ENCODE measurements at regions not wholly inside any gene's neighbourhood (a gene's known extent, or its start where the extent isn't known, plus 50 kb on each side); places are given as distances from the start of the nearest gene placed in this dataset.
"Not testable (repeated sequence)": the region's sequence is repeated elsewhere in the genome, so short reads cannot be mapped to it uniquely, and the experiment has no call there.

GRCh38 chr2:44087036-44087713 lies 81.5 kb upstream of the PPM1B start:
- peak; percentile 96 for DNase-seq

DNA sequence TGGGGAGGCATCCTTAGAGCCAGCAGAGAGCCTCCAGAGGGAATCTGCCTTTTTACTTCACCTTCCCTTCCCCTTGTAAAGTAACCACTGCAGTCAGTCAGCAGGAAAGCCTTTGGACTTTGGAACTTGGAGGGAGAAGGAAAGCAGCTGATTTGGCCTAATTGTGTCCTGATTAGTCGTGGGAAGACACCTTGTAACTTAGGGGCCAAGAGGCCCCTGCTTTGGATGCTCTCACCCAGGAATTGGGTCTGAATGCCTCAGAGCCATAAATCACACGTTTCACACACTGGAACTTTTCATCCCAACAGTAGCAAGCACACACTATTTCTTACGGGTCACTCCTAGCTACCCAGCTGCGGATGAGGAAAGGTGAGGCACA lies 81.0 kb upstream of the PPM1B start:
- DNase-seq: no peak

GRCh38 chr2:44092519-44092918 lies 76.2 kb upstream of the PPM1B start:
- DNase-seq: not testable (repeated sequence)

- DNase-seq: no peak
Measured at GRCh38 chr2:44093970-44094369, 74.7 kb upstream of the PPM1B start.

GRCh38 chr2:44097322-44097907 lies 71.3 kb upstream of the PPM1B start:
- peak; percentile 42 for DNase-seq

- DNase-seq: no peak
Measured at GRCh38 chr2:44098050-44098449, 70.6 kb upstream of the PPM1B start.

GRCh38 chr2:44098891-44099290 lies 69.8 kb upstream of the PPM1B start:
- no peak for DNase-seq

GRCh38 chr2:44100351-44100750 lies 68.3 kb upstream of the PPM1B start:
- no peak for DNase-seq

GRCh38 chr2:44101246-44101645 lies 67.4 kb upstream of the PPM1B start:
- DNase-seq: no peak

DNA sequence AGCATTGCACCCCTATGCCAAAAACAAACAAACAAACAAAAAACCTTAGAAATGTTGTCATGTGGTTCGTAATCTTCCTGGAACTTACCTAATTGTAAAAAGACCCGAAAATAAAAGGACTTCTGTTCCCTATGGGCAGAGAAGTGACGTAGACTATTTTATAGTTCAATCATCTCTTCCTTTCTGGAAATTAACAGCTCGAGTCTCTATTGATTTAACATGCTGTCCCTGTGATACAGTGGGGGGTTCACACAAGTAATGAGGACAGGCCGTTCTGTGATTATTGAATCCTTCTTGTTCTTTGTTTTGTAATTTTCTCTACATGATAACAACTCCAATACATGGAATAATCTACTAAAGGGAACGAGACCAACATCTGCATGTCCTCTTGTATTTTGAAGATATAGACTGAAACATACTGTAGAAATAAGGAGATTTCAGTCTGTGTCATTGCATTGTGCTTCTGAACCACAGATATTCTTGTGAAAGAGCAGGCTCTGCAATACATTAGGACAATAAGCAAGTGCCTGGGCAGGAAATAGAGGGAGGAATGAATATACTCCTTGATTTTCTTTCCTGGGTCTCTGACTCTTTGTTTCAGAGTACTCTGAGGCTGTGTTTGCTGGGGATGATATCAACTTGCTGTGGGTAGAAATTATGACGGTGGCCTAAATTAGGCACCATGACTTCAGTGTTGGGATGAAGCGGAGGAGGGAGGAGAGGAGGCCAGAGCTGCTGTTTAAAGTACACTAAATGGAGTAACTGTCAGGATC lies 65.7 kb upstream of the PPM1B start:
- DNase-seq: peak; percentile 29

- DNase-seq: no peak
Measured at GRCh38 chr2:44103639-44104038, 65.0 kb upstream of the PPM1B start.

GRCh38 chr2:44104855-44105271 lies 63.8 kb upstream of the PPM1B start:
- DNase-seq: no peak

DNA sequence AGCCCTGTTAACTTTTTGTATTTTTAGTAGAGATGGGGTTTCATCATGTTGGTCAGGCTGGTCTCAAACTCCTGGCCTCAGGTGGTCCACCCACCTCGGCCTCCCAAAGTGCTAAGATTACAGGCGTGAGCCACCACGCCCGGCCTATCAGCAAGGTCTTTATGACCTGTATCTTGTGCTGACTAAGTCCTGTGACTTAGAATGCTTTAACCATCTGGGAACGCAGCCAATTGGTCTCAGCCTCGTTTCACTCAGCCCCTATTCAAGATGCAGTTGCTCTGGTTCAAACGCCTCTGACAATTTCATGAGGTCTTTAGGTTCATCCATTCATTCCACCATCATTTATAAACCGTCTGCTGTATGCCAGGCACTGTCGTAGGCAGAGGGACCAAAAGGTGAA lies 62.2 kb upstream of the PPM1B start:
- DNase-seq: not testable (repeated sequence)

DNA sequence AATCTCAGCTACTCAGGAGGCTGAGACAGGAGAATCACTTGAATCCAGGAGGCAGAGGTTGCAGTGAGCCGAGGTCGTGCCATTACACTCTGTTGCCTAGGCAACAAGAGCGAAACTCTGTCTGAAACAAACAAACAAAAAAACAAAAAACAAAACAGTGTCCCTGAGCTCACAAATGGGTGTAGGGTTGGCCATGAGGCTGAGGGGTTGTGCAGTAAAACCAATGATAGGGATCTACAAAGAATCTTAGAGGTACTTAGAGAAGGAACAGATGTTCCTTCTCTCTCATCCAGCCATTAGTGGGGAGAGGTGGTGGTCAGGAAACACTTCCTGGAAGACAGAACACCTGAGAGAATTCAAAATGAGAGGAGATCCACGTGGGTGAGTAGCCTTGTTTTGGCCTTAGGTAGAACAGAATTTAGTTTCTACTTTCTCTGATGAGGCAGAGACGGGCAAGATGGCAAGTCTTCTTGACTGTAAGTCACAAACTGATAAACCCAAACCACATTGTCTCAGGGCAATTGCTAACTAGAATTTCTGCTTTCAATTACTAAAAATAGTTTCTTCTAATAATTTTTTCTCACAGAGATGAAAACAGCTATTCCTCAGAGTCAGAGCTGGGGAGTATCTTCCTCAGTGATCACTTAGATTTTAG lies 61.5 kb upstream of the PPM1B start:
- DNase-seq: no peak

DNA sequence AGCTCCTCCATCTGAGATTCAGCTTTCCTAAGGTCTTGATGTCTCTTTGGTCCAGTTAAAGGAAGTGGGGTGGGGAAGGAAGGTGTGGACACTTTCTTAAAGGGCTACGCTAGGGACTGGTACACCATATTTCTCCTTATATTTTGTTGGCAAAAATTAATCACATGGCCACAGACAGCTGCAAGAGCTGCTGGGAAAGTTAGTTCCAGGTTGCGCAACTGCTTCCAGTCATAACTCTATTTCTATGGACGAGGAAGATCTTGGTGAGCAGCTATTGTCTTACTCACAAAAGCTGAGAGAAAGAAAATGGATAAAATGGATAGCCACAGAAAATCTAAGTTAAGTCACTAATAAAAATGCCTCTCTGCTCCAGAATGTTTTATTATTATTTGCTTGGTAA lies 60.7 kb upstream of the PPM1B start:
- no peak for DNase-seq

DNA sequence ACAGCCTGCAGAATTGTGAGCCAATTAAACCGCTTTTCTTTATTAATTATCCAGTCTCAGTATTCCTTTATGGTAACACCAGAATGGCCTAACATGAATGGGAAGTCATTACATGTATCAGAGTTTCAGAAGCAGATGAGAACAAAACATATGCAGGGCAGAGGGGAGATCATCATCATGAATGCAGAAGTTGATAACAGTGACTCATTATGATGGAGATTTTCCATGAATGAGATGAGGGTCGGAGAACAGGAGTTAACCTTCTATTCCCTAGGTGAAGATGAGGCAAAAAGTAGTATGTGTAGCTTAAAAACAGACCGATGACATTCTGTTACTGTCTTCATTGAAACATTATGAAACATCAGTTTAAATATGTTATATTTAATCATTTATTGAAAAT lies 59.5 kb upstream of the PPM1B start:
- DNase-seq: no peak

DNA sequence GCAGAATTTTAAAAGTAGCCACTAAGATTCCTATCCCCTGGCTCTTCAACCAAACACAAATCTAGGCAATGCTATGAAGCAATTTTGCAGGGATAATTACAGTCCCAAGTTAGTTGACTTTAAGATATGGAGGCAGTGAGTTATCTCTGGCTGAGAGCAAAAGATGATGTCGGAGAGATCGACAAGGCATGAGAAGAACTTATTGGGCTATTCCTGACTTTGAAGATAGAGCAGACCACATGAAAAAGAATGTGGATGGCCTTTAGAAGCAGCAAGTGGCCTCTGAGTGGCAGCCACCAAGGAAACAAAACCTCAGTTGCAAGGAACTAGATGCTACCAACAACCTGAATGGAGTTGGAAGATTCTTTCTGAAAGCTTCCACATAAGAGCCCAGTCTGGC lies 58.2 kb upstream of the PPM1B start:
- no peak for DNase-seq

- DNase-seq: no peak
Measured at GRCh38 chr2:44112096-44112495, 56.6 kb upstream of the PPM1B start.

DNA sequence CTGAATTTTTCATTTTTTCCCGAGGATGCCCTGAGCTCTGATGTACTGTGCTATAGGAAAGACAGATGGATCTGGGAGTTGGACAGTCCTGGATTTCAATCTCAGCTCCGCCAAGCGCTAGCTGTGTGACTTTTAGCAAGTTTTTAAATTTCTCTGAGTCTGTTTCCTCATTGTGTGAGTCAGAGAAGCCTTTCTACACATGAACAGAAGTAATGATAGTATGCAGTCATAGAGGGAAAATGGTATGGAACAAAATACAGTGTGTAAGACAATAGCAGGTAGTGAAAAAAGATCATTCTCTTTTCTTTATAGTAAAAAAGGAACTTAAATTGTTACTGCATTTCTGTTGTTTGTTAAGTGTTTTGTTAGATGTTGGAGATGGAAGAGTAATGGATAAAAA lies 52.4 kb upstream of the PPM1B start:
- DNase-seq: no peak

DNA sequence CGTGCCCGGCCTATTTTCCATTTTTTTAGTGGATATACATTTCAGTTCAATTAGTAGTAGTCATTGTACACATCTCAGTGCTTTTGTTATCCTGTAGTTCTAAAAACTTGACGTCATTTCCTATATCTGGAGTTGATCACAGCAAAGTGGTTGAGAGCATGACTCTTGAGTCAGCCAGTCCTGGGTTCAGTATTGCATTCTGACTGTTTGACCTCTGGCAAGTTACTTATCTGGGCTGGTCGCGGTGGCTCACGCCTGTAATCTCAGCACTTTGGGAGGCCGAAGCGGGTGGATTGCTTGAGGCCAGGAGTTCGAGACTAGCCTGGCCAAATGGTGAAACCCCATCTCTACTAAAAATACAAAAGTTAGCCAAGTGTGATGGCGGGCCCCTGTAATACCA lies 50.4 kb upstream of the PPM1B start:
- no peak for DNase-seq

Data from eye (tissue), 1 donor.